Fibroblast of skin of scalp (primary cell): ENCODE measurements at regions not wholly inside any gene's neighbourhood (a gene's known extent, or its start where the extent isn't known, plus 50 kb on each side); places are given as distances from the start of the nearest gene placed in this dataset.
A peak's percentile ranks its signal among the peaks of the same experiment; 100 is the strongest.

Experiments
- DNase-seq: peaks from one replicate; pipeline ENCODE4 v3.0.0-alpha.2; 2013

DNA sequence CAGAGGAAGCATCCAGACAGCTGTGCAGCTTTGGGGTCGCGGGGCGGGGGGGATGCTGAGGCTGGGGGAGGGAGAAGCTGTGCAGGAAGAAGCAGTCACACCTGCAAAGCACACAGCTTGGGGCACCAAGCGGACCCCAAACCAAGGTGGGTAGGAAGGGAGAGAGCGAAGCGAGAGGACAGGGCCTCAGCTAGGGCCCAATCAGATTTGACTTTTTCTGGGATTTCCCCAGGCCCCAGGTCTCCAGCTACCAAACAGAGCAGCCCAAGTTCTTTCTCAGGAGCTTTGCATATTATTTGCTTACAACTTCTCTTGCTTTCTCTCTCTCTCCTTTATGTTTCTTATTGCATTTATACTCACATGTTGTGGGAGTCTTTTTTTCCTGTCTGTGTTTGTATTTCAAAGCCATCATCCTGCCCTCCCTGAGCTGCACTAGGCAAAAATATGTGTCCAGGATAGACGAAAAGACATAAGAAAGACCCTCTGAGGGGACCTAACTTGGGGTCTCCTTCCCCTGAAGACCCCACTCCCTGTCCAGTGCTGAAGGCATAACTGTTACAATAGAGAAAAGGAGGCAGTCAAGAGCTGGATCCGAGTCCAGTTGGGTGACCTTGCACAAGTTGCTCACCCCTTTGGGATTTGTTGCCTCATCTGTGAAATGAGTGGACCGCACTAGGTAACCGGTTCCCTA, 50.6 kb upstream of the SMNDC1 start:
- DNase-seq, result no peak

DNA sequence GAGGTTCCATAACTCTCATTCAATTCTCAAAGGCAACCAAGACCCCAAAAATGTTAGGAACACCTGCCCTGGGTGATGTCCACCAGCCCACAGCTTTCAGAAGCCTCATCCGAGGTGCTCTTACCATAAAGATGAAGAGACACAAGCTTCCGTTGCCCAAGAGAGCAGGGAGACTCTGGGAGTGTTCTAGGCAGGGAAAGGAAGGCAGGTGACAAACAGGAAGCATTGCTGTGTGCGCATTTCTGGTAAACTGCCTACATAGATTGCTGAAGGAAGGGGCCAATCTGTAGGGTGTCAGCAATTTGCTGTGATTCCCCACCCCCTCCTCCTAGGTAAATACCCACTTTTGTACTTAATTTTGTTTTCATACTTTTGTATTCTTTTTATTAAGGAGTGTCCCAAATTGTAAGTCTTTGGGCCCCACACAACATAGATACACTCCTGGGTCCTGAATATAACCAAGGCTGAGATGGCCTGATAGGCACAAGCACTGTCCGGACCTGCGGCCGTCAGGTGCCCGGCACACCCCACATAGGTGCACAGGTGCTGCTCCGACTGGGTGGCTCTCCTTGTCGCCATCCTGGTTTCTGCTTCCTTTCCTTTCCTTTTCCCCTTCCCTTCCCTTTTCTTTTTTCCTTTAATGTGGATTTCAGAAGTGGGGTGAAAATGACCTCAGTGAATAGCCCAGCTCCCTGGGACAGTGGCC, 51.4 kb upstream of the SMNDC1 start:
- no peak for DNase-seq

DNA sequence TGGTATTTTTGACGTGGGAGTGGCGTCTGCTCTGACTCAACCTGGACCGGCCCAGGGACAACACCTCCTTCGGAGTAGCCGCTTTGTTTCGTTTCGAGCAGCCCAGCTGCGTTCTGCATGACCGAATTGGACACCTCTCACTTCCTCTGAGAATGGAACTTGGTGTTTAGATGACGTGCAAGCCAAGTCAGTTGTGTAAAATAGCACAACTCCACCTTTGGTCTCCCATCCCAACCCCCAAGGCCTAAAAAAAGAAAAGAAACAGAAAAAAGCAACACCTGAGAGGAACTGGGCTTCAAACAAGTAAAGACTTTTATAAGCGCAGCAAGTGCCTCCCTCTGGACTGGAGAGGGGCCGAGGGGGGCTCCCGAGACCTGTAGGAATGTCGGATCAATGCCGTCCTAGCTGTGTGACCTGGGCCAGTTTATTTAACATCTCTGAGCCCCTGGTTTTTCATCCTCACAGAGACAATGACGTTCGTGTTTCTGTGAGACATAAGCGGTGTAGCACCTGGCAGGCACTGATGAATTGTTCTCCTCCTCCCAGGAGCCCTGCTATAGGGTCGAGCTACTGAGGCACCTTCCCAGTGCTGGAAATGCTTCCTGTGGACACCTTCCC, 52.0 kb upstream of the SMNDC1 start:
- DNase-seq, result no peak

DNA sequence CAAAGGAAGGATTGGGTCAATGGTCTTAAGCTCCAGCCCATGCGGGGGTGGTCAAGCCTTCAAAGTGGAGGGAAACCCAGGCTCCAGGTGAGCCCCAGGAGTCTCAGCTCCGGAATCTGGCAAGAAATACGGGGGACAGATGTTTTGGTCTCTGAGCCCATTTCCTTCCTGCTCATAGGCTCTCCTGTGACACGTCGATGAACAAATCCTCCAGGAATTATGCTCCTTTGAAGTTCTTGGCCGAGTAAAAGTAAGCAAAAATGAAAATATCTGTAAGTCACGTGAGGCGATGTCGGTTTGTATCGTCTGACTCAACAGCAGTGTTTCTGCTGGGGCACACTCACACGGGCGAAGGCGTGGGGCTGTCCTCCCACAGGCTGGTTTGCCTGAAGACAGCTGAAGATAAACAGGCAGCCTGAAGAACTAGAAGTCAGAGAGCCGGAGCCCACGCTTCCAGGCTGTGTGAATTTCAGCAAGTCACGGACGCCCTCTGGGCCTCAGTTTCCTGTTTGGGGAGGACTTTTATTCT, 52.6 kb upstream of the SMNDC1 start:
- peak; percentile 75 for DNase-seq

DNA sequence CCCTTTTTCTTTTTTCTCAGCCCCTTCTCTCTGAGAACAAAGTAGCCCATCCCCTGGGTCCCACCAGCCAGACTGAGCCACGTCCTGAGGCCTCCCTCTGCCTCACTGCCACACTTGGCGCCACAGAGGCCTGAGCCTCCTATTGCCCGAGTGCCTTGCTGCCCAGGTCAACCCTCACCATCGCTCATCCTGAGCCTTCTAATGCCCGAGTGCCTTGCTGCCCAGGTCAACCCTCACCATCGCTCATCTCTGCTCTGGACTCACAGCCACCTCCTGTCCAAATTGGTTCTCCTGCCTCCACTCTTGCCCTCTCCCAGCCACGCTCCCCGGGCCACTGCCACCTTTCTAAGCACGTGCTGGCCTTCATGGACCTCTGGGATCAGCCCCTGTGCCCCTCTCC, 53.2 kb upstream of the SMNDC1 start:
- no peak for DNase-seq

DNA sequence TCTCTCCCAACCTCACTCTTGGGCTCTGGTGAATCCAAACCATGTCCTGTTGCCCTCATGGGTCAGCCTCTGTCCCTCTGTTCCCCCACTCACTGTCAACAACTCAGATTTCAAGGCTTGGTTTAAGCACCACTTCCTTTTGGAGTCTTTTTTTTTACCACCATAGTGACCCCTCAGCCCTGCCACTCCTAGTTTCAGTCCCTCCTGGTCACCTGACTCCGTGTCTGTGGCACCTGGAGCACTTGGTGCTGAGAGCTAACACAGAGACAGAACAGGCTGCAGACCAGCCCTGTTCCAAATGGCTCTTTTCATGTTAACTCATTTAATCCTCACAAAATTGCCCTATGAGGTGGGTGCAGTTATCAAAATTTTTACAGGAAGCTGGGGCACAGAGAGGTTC, 53.6 kb upstream of the SMNDC1 start:
- no peak for DNase-seq

DNA sequence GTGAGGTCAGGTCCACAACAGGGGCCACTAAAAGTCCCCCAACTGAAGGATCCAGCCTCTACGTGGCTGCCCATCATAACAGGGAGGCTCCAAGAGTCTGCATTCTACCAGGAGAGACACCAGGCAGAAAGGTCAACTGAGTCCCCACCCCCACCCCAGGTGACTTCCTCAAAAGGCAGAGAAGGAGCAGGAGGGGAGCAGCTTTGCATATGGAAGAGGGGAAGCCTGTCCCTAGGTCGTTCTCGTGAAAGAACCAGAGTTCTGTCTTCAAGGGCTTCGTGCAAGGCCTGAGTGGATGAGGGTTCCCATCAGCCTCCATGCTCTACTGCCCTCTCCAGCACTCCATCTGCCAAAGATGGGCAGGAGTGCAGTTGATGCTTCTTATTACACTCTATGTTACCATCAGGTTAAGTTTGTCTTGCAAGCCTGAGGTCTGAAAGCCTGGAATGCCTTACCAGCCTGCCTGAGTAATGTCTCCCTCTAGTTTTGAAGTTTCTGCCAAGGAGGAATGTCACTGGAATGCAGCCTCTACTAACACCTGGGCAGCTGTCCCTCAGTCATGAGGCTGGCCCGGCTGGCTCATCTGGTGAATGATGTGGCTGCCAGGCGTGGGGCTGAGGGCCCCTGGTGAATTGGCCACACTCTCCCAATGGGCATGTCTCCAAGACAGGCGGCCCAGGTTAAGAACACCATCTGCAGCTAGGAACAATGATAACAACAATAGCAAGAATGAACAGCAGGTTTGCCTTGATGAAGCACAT, 54.3 kb upstream of the SMNDC1 start:
- no peak for DNase-seq

DNA sequence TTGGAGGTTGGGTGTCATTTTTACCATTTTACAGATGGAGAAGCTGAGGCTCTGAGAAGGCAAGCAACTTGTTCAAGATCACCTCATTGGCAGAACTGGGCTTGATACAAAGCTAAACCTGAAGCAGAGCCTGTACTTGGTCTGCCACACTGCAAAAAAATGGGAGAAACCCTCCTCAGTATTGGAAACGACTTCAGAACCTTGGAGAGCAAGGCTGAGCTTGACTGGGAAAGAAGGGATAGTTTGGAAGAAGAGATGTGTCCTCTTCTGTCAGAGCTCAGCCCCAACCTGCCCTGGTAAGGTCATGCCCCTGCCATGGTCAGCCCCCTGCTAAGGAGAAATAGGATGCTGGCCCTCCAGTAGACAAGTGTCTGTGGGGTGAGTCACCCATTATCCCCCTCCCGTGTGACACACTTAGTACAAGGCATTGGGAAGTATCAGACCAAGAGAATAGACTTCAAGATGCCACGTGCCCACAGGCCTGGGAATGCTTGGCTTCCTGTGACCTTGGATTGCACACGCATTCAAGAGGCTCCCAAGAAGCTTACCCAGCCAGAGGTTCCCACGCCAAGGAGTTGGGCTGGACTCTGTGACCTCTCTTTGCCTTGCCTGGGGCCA, 56.2 kb upstream of the SMNDC1 start:
- DNase-seq, result peak; percentile 33

DNA sequence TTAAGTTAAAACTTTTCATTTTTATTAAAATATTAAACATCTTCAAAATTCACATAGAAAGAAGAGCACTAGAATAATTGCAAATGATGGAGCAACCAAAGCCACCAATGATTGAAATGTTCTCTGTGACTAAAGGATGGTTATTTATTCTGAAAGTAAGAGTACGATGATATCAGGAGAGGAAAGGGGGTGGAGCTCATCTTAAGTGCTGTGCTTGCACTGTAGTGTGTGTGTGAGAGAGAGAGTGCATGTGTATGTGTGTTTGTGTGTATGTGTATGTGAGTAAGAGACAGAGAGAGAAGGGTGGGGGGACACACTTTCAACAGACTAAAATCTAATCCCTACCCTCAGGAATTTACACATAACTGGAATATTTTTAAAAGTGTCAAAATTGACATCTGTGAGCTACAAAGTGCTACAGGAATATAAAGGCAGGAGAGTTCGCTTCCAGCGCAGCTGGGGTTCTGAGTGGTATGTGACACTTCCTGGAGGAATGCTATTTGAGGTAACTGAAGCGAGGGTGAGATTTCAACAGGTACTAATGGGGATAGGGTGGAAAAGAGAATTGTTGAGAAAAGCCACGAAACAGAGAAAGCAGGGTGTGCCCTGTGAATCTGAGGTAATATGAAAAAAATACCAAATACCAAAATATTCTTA, 57.2 kb upstream of the SMNDC1 start:
- no peak for DNase-seq

DNA sequence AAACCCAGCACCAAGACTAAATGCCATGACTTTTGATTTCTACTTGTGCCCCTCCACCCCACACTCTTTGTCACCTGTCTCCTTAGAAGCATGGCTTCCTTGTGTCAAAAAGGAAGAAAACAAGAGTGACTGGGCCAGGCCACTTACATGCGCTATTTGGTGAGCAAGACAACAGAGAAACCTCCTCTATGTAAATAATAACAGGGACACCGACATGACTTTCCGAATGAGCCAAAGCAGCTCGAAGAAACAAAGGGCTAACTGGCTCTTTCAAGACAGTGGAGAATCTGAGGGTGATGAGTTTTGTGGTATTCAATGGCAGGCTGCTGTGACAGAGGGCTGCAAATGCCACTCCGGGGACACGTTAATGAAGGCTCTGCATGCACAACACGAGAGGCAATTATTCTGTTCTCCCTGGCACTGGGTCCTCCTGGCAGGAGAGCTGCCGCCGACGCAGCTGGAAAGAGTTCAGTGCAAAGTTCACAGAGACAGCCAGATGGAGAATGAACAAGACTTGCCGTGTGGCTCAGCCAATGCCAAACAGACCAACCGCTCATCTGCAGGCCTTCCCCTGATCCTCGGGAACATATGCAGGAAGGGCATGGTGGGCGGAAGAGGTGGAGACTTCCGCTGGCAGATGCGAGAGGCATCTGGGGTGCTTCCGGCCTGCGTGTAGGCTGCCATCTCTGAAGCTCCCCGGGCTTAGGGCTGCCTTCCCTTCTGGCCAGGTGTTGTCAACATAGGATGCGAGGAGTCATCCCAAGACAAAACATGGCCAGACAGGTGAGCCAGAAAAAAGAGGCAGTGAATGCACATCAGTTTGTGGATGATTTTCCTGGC, 59.1 kb upstream of the SMNDC1 start:
- no peak for DNase-seq

DNA sequence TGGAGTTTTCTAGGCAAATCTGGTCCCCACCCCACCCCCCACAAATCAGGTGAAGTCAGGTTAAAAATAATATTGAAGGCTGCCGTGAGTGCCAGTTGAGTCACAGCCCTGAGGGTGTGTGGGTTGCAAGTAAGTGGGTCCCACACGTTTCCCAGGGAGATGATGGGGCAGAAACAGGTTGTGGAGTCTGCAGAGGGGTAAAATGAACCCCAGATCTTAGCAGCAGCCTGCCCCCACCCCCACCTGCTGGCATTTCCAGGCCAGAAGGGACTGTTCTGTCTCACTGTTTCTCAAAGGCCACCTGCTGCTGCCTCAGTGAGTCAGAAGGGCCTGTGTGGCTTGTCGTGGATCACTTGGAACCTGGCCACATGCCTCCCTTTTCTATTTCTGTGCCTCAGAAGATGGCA, 59.8 kb upstream of the SMNDC1 start:
- DNase-seq, result no peak

DNA sequence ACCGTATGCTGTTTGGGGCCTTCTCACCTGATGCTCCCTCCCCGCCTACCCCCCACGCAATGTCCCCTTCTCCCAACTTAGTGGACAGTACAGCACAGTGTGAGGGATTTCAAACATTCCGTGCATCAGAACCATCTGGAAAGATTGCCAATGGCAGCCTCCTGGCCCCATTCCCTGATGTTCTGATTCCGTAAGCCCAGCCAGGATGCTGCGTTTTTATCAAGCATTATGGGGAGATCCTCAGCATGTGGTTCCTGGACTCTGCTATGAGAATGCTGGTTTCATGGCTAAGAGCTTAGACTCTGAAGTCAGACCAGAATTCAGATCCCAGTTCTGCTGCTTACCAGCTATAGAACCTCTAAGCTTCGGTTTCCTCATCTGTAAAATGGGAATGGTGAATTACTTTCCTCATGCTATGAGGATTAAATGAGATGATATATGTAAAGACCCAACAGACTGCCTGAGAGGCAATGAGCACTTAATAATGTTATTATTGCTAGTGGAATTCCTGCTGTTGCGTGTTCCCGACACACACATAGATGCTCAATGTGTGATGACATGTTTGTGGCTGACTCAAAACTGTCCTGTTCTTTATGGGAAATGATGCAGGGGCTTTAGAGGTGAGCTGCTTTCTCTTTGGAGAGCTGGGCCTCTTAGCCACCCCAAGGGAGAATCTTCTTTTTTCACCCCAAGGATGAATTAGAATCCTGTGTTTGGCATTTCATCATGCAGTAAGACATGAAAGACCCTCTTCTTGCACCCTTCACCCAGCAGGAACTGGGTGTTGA, 60.8 kb upstream of the SMNDC1 start:
- no peak for DNase-seq

DNA sequence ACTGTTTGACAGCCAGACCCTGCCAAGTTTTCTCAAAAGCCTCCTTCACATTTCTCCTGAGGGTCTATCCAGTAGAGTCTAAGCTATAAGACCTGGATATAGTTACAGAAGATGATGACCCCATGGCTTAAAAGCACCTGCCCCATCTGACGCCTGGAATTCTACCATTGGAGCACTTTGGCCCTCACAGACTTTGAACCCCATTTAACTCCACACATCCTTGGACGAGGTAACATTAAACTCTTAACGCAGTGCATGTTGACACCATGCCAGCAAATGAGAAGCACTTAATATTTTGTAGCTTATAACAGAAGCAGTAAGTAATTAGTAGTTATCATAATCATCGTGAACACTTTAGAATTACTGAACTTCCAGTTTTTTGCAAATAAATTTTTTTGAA, 61.9 kb upstream of the SMNDC1 start:
- no peak for DNase-seq

DNA sequence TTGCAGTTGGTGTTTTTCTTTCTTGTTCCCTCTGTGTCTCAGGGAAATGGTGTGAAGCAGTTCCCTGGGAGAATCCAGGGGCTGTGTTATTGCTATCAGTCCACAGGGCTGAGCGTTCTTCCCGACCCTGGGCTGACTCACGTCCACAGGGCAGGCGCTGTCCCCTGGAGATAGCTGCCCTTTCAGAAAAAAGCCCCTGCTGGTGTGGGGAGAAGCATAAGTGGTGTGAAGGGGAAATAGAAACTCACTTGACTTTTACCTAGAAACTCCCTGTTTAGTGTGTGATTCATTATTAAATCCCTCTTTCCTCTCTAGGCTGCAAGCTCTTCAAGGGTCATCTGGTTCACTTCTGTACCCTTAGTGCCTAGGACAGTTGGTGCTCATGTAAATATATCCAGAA, 63.3 kb upstream of the SMNDC1 start:
- DNase-seq, result no peak

DNA sequence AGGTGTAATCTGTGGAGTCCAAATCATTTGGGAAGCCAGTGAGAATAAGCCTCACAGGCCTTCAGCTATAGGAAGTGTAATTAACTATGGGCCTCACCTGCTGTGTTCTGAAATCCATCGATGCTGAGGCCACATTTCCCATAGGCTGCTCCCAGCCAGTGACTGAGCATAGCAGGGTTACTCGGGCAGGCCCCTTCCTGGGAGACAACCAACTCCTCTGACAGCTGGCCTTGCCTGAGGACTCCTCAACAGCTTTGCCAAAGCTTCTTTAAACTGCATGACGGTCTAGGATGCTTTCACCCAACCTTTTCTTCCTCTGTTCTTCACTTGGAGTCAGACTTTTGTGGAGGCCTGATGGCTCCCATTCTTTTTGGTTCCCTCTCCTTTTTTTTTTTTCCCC, 63.8 kb upstream of the SMNDC1 start:
- DNase-seq, result no peak

DNA sequence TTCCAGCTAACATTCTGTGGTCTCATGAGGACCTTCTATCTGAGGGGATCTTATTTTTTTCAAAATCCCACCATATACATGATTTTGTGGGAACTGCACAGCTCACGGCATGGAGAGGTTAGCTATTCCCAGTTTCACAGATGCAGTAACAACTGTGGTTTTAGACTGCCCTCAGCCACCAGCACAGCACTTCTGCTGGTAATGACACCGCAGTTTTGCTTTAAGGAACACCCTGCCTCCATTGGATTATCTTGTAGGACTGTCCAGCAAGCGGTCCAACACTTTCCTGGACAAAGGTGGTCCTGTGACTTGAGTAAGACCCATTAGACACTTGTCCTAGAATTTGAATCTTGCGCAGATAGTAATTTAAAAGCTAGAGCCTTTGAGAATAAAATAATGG, 65.3 kb upstream of the SMNDC1 start:
- no peak for DNase-seq

DNA sequence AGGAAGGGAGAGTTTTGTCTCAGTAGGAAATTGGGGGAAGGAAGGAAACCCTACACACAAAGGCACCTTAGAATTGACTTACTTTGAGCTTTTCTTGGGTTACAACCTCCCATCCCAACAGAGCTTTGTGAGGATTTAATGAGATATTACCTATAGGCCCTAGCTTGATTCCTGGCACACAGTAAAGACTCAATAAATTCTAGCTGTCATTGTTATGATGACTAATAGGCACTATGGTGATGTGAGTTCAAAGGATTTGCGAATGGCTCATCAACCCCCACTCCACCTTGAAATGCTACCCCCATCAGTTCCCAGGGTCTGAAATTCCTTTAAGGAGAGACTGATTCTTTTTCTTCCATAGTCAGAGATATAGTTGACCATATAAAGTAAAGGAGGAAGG, 67.9 kb upstream of the SMNDC1 start:
- DNase-seq, result no peak

DNA sequence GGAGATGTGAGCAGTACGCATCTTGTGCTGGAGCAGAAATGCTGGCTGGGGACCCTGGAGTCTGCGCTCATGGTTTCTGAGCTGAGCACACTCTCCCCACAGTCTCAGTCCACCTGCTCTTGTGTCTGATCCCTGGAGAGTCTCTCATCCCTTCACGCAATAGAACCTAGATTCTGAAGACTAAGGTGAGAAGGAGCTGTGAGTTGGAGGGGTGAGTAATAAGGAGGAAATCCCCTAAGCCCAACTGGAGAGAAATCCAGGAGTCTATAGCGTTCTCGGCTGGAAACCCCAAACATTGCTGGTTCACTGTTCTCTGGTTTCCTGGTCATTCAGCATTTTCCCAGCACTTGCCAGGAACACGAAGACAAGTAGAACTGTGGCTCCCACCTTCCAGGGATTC, 68.3 kb upstream of the SMNDC1 start:
- no peak for DNase-seq

DNA sequence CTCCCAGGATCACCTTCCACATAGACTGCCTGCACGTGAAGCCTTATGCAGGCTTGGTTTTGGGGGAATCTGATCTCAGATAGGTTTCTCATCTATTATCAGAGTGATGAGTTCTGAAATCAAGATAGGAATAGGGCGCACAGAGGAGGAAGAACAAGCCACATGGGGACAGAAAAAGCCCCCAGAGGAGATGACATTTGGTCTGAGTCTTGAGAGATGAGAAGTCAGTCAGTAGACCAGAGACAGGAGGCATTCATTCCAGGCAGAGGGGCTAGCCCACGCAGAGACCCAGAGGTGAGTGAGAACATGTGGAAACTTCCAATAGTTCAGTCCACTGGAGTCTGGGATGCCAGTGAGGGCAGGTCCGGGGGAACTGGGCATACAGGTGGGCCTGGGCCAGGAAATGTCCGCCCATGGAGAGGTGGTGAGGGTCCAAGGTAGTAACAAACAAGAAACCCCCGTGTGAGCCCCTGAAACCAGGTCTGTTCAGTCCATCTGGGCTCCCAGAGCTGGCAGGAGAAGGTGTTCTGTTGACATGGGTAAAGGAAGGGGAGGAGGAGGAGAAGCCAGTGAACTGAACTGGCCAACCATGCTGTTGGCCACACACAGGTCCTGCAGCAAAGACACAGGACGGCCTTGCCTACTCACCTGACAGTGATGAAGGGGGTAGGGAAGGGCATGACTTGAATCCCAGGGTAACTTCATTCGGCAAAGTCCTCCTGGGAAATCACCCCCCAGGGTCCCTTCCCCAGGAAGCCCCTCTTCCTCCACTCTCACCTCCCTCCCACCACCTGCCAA, 69.3 kb upstream of the SMNDC1 start:
- DNase-seq, result no peak
